GM23338 (cell line): ENCODE measurements at regions not wholly inside any gene's neighbourhood (a gene's known extent, or its start where the extent isn't known, plus 50 kb on each side); places are given as distances from the start of the nearest gene placed in this dataset.

Experiments used
- ATAC-seq: fragments of 200-7000 bp; cut with Tn5 transposase; 3 replicates; pipeline ENCODE4 v1.9.1; 2020
- DNase-seq: peaks from one replicate; pipeline ENCODE4 v3.0.0-alpha.2; 2015; ENCODE audit warnings: low spot score
- H2AFZ ChIP-seq: fragments of 200-600 bp; sonication (generic); 2 replicates; pipeline ENCODE4 v1.8.0; 2016; ENCODE audit warnings: antibody characterized with exemption, mild to moderate bottlenecking, moderate library complexity
- H3F3A ChIP-seq: fragments of 200-600 bp; sonication (generic); replicated peaks from 2 replicates; pipeline ENCODE4 v1.8.0; 2017; ENCODE audit warnings: antibody characterized with exemption, mixed run types, low read depth
- H3K27ac ChIP-seq: fragments of 200-600 bp; sonication (generic); 2 replicates; pipeline ENCODE4 v1.6.1; 2016; ENCODE audit warnings: low read depth
- H3K27me3 ChIP-seq: fragments of 200-600 bp; sonication (generic); 2 replicates; pipeline ENCODE4 v1.8.0; 2016; ENCODE audit warnings: mild to moderate bottlenecking, mixed run types, moderate library complexity; ENCODE audit not compliant: insufficient read depth
- H3K36me3 ChIP-seq: fragments of 200-600 bp; sonication (generic); 2 replicates; pipeline ENCODE4 v1.8.0; 2016; ENCODE audit warnings: mild to moderate bottlenecking; ENCODE audit not compliant: insufficient read depth
- H3K4me1 ChIP-seq: fragments of 200-600 bp; sonication (generic); 2 replicates; pipeline ENCODE4 v1.8.0; 2016; ENCODE audit warnings: mild to moderate bottlenecking, moderate library complexity; ENCODE audit not compliant: insufficient read depth
- H3K4me2 ChIP-seq: fragments of 200-600 bp; sonication (generic); 2 replicates; pipeline ENCODE4 v1.7.1; 2017; ENCODE audit warnings: mixed run types
- H3K4me3 ChIP-seq: fragments of 200-600 bp; sonication (generic); 2 replicates; pipeline ENCODE4 v1.6.1; 2016; ENCODE audit warnings: mixed run types
- H3K79me2 ChIP-seq: fragments of 200-600 bp; sonication (generic); replicated peaks from 2 replicates; pipeline ENCODE4 v1.8.0; 2017; ENCODE audit warnings: mild to moderate bottlenecking; ENCODE audit not compliant: insufficient read depth
- H3K9me2 ChIP-seq: fragments of 200-600 bp; sonication (generic); 2 replicates; pipeline ENCODE4 v1.8.0; 2017; ENCODE audit not compliant: insufficient read depth
- H4K20me1 ChIP-seq: fragments of 200-600 bp; sonication (generic); replicated peaks from 2 replicates; pipeline ENCODE4 v1.8.0; 2017; ENCODE audit warnings: mild to moderate bottlenecking; ENCODE audit not compliant: insufficient read depth
- H3K27ac Mint-ChIP-seq: 2 replicates; pipeline ENCODE4 v1.8.0; 2020; ENCODE audit warnings: inconsistent platforms, mild to moderate bottlenecking, moderate library complexity, mixed read lengths
- H3K27me3 Mint-ChIP-seq: 3 replicates; pipeline ENCODE4 v1.8.0; 2022; ENCODE audit warnings: low read depth, mild to moderate bottlenecking, moderate library complexity, mixed read lengths, inconsistent platforms; ENCODE audit not compliant: insufficient read depth, poor library complexity
- H3K36me3 Mint-ChIP-seq: 3 replicates; pipeline ENCODE4 v1.8.0; 2021; ENCODE audit warnings: low read depth, mild to moderate bottlenecking, inconsistent platforms, moderate library complexity, mixed read lengths
- H3K4me1 Mint-ChIP-seq: 3 replicates; pipeline ENCODE4 v1.8.0; 2020; ENCODE audit warnings: mild to moderate bottlenecking, inconsistent platforms, mixed read lengths
- H3K4me3 Mint-ChIP-seq: 3 replicates; pipeline ENCODE4 v1.8.0; 2021; ENCODE audit warnings: moderate library complexity, mild to moderate bottlenecking, inconsistent platforms, mixed read lengths
- H3K9me3 Mint-ChIP-seq: 3 replicates; pipeline ENCODE4 v1.8.0; 2020; ENCODE audit warnings: moderate library complexity, mild to moderate bottlenecking, inconsistent platforms, mixed read lengths
- CREB1 ChIP-seq: fragments of 250-450 bp; sonication (Bioruptor Pico); IDR thresholded peaks from 2 replicates; pipeline ENCODE4 v1.5.0; 2020; ENCODE audit warnings: low read depth, mild to moderate bottlenecking, moderate library complexity
- EZH2 ChIP-seq: fragments of 200-600 bp; sonication (generic); IDR thresholded peaks from one replicate; pipeline ENCODE4 v1.8.0; 2017; ENCODE audit warnings: antibody characterized with exemption, mild to moderate bottlenecking, low read depth; ENCODE audit not compliant: unreplicated experiment
- EZH2phosphoT487 ChIP-seq: fragments of 200-600 bp; sonication (generic); IDR thresholded peaks from one replicate; pipeline ENCODE4 v1.8.1; 2018; ENCODE audit warnings: antibody characterized with exemption; ENCODE audit not compliant: unreplicated experiment
- JUNB ChIP-seq: IDR thresholded peaks from one replicate; pipeline ENCODE4 v1.6.1; 2016; ENCODE audit warnings: antibody characterized with exemption; ENCODE audit not compliant: unreplicated experiment
- NANOG ChIP-seq: IDR thresholded peaks from 2 replicates; pipeline ENCODE4 v1.6.1; 2016; ENCODE audit warnings: antibody characterized with exemption, borderline replicate concordance
- POLR2AphosphoS5 ChIP-seq: IDR thresholded peaks from 2 replicates; pipeline ENCODE4 v1.6.1; 2016; ENCODE audit warnings: antibody characterized with exemption, low read depth
- STAT1 ChIP-seq: IDR thresholded peaks from one replicate; pipeline ENCODE4 v1.6.1; 2016; ENCODE audit warnings: antibody characterized with exemption; ENCODE audit not compliant: unreplicated experiment
- ZNF114 ChIP-seq: fragments of 250-450 bp; sonication (Bioruptor Pico); IDR thresholded peaks from 2 replicates; pipeline ENCODE4 v1.5.0; 2020; ENCODE audit warnings: mild to moderate bottlenecking, moderate library complexity
- ZNF331 ChIP-seq: fragments of 250-450 bp; sonication (Bioruptor Pico); IDR thresholded peaks from 2 replicates; pipeline ENCODE4 v1.5.0; 2020; ENCODE audit warnings: low read depth, mild to moderate bottlenecking, moderate library complexity
- TF ChIP-seq, protein P1 (sequence below), 2 experiments: fragments of 200-600 bp in 1 of 2; sonication (generic) in 1 of 2; conservative IDR thresholded peaks; 2 replicates each; pipeline versions ENCODE4 v1.5.1 to v1.6.1; 2016 to 2017; ENCODE audit warnings: antibody characterized with exemption in 2 of 2, low read depth in 2 of 2, mild to moderate bottlenecking in 2 of 2, moderate library complexity in 1 of 2
- TF ChIP-seq, protein P2 (sequence below): fragments of 250-450 bp; sonication (Bioruptor Pico); IDR thresholded peaks from 2 replicates; pipeline ENCODE4 v1.5.0; 2020; ENCODE audit warnings: mild to moderate bottlenecking, moderate library complexity
- TF ChIP-seq, protein P3 (sequence below): IDR thresholded peaks from 2 replicates; pipeline ENCODE4 v1.6.1; 2016; ENCODE audit warnings: antibody characterized with exemption
- TF ChIP-seq, protein P4 (sequence below): IDR thresholded peaks from one replicate; pipeline ENCODE4 v1.6.1; 2018; ENCODE audit warnings: antibody characterized with exemption; ENCODE audit not compliant: unreplicated experiment

DNA sequence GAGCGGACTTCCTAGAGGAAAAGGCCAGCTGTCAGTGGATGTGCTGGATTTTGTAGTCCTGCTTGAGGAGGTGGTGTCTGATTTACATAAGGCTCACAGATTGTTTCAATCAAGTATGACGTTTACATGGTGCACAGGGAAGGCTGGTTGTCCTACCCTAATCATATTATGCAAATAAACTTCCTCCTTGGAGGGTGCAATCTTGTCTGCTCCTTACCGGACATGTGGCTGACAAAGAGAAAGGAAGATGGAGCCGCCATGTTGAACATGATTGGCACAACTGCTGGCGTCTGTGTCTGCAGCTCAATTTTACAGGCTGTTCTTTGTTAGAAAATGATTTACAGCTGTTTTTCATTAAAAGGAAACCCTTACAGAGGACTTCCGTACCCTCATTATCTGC is 1656.1 kb downstream of the KCNT2 start:
- Histone ChIP-seq H3K79me2 (no peaks in the 10 kb centered on the region), H3K9me2 (peaks cover 7% of the 10 kb centered on the region; the same call in 1 of the 2 replicates), H3K36me3 (no peaks in the 10 kb centered on the region), H3F3A (no peaks in the 10 kb centered on the region), H3K27ac (no peak overlapping the region), H3K27me3 (no peaks in the 10 kb centered on the region), H2AFZ (peak overlapping the region; percentile 54), H3K4me1 (no peaks in the 10 kb centered on the region), H4K20me1 (no peaks in the 10 kb centered on the region), H3K4me3 (no peak overlapping the region), H3K4me2 (no peak overlapping the region)
- no peak for ATAC-seq
- H3K27ac Mint-ChIP-seq: no peak overlapping the region
- no peaks in the 10 kb centered on the region for H3K4me1 Mint-ChIP-seq
- no peak for DNase-seq
- H3K27me3 Mint-ChIP-seq: no peaks in the 10 kb centered on the region
- H3K36me3 Mint-ChIP-seq: no peaks in the 10 kb centered on the region; the same call in 2 of the 3 replicates
- TF ChIP-seq EZH2phosphoT487: no peak
- no peak for TF ChIP-seq STAT1
- TF ChIP-seq, protein P1, sequence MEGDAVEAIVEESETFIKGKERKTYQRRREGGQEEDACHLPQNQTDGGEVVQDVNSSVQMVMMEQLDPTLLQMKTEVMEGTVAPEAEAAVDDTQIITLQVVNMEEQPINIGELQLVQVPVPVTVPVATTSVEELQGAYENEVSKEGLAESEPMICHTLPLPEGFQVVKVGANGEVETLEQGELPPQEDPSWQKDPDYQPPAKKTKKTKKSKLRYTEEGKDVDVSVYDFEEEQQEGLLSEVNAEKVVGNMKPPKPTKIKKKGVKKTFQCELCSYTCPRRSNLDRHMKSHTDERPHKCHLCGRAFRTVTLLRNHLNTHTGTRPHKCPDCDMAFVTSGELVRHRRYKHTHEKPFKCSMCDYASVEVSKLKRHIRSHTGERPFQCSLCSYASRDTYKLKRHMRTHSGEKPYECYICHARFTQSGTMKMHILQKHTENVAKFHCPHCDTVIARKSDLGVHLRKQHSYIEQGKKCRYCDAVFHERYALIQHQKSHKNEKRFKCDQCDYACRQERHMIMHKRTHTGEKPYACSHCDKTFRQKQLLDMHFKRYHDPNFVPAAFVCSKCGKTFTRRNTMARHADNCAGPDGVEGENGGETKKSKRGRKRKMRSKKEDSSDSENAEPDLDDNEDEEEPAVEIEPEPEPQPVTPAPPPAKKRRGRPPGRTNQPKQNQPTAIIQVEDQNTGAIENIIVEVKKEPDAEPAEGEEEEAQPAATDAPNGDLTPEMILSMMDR (conservative IDR thresholded peaks at IDR 0.05; ENCODE audit: low read depth in 2 of 2): no peak
- TF ChIP-seq CREB1: no peak
- no peak for TF ChIP-seq POLR2AphosphoS5
- TF ChIP-seq, protein P2, sequence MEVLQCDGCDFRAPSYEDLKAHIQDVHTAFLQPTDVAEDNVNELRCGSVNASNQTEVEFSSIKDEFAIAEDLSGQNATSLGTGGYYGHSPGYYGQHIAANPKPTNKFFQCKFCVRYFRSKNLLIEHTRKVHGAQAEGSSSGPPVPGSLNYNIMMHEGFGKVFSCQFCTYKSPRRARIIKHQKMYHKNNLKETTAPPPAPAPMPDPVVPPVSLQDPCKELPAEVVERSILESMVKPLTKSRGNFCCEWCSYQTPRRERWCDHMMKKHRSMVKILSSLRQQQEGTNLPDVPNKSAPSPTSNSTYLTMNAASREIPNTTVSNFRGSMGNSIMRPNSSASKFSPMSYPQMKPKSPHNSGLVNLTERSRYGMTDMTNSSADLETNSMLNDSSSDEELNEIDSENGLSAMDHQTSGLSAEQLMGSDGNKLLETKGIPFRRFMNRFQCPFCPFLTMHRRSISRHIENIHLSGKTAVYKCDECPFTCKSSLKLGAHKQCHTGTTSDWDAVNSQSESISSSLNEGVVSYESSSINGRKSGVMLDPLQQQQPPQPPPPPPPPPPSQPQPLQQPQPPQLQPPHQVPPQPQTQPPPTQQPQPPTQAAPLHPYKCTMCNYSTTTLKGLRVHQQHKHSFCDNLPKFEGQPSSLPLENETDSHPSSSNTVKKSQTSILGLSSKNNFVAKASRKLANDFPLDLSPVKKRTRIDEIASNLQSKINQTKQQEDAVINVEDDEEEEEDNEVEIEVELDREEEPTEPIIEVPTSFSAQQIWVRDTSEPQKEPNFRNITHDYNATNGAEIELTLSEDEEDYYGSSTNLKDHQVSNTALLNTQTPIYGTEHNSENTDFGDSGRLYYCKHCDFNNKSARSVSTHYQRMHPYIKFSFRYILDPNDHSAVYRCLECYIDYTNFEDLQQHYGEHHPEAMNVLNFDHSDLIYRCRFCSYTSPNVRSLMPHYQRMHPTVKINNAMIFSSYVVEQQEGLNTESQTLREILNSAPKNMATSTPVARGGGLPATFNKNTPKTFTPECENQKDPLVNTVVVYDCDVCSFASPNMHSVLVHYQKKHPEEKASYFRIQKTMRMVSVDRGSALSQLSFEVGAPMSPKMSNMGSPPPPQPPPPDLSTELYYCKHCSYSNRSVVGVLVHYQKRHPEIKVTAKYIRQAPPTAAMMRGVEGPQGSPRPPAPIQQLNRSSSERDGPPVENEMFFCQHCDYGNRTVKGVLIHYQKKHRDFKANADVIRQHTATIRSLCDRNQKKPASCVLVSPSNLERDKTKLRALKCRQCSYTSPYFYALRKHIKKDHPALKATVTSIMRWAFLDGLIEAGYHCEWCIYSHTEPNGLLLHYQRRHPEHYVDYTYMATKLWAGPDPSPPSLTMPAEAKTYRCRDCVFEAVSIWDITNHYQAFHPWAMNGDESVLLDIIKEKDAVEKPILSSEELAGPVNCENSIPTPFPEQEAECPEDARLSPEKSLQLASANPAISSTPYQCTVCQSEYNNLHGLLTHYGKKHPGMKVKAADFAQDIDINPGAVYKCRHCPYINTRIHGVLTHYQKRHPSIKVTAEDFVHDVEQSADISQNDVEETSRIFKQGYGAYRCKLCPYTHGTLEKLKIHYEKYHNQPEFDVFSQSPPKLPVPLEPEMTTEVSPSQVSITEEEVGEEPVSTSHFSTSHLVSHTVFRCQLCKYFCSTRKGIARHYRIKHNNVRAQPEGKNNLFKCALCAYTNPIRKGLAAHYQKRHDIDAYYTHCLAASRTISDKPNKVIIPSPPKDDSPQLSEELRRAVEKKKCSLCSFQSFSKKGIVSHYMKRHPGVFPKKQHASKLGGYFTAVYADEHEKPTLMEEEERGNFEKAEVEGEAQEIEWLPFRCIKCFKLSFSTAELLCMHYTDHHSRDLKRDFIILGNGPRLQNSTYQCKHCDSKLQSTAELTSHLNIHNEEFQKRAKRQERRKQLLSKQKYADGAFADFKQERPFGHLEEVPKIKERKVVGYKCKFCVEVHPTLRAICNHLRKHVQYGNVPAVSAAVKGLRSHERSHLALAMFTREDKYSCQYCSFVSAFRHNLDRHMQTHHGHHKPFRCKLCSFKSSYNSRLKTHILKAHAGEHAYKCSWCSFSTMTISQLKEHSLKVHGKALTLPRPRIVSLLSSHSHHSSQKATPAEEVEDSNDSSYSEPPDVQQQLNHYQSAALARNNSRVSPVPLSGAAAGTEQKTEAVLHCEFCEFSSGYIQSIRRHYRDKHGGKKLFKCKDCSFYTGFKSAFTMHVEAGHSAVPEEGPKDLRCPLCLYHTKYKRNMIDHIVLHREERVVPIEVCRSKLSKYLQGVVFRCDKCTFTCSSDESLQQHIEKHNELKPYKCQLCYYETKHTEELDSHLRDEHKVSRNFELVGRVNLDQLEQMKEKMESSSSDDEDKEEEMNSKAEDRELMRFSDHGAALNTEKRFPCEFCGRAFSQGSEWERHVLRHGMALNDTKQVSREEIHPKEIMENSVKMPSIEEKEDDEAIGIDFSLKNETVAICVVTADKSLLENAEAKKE (CRISPR knock-in tag): no peak
- TF ChIP-seq, protein P3, sequence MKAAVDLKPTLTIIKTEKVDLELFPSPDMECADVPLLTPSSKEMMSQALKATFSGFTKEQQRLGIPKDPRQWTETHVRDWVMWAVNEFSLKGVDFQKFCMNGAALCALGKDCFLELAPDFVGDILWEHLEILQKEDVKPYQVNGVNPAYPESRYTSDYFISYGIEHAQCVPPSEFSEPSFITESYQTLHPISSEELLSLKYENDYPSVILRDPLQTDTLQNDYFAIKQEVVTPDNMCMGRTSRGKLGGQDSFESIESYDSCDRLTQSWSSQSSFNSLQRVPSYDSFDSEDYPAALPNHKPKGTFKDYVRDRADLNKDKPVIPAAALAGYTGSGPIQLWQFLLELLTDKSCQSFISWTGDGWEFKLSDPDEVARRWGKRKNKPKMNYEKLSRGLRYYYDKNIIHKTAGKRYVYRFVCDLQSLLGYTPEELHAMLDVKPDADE: no peak
- no peak for TF ChIP-seq JUNB
- TF ChIP-seq EZH2: no peak
- TF ChIP-seq NANOG: no peak
- TF ChIP-seq ZNF331 (CRISPR knock-in tag): no peak
- TF ChIP-seq ZNF114 (CRISPR knock-in tag): no peak
- TF ChIP-seq, protein P4, sequence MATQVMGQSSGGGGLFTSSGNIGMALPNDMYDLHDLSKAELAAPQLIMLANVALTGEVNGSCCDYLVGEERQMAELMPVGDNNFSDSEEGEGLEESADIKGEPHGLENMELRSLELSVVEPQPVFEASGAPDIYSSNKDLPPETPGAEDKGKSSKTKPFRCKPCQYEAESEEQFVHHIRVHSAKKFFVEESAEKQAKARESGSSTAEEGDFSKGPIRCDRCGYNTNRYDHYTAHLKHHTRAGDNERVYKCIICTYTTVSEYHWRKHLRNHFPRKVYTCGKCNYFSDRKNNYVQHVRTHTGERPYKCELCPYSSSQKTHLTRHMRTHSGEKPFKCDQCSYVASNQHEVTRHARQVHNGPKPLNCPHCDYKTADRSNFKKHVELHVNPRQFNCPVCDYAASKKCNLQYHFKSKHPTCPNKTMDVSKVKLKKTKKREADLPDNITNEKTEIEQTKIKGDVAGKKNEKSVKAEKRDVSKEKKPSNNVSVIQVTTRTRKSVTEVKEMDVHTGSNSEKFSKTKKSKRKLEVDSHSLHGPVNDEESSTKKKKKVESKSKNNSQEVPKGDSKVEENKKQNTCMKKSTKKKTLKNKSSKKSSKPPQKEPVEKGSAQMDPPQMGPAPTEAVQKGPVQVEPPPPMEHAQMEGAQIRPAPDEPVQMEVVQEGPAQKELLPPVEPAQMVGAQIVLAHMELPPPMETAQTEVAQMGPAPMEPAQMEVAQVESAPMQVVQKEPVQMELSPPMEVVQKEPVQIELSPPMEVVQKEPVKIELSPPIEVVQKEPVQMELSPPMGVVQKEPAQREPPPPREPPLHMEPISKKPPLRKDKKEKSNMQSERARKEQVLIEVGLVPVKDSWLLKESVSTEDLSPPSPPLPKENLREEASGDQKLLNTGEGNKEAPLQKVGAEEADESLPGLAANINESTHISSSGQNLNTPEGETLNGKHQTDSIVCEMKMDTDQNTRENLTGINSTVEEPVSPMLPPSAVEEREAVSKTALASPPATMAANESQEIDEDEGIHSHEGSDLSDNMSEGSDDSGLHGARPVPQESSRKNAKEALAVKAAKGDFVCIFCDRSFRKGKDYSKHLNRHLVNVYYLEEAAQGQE: no peak
- no peaks in the 10 kb centered on the region; the same call in 2 of the 3 replicates for H3K9me3 Mint-ChIP-seq
- no peak overlapping the region for H3K4me3 Mint-ChIP-seq
